H1 (cell line): ENCODE measurements at regions not wholly inside any gene's neighbourhood (a gene's known extent, or its start where the extent isn't known, plus 50 kb on each side); places are given as distances from the start of the nearest gene placed in this dataset.

Experiments
- CTCF ChIA-PET: fragments of 300-600 bp; sonication (Branson Sonifier 250); formaldehyde crosslinking; loops from one replicate; lab custom pipeline; 2021; ENCODE audit not compliant: partially characterized antibody; lab: Charles Lee
- POLR2A ChIA-PET: fragments of 300-600 bp; sonication (Branson Sonifier 250); formaldehyde crosslinking; loops from one replicate; lab custom pipeline; 2021; ENCODE audit warnings: inconsistent platforms; ENCODE audit not compliant: partially characterized antibody; lab: Charles Lee
- DNase-seq, 2 experiments: peaks; one replicate each; pipeline versions ENCODE4 v3.0.0 to v3.0.0-alpha.2; 2010 to 2022; ENCODE audit warnings: low spot score in 2 of 2, low read depth in 1 of 2, mixed read lengths in 1 of 2
- FAIRE-seq: peaks from 2 replicates; lab custom pipeline; 2011; peaks lifted over from hg19 to GRCh38; lab: Jason Lieb, UNC
- H2AFZ ChIP-seq: 2 replicates; pipeline ENCODE4 v1.8.1; 2012; ENCODE audit warnings: low read length, inconsistent platforms
- H2AK5ac ChIP-seq: 2 replicates; pipeline ENCODE4 v1.6.1; 2013; ENCODE audit warnings: low read depth, low read length
- H2BK120ac ChIP-seq: replicated peaks from 2 replicates; pipeline ENCODE3; 2013; ENCODE audit warnings: low read depth, low read length, inconsistent platforms
- H2BK12ac ChIP-seq: 2 replicates; pipeline ENCODE4 v1.6.1; 2013; ENCODE audit warnings: low read depth, low read length
- H2BK15ac ChIP-seq: 2 replicates; pipeline ENCODE4 v1.6.1; 2013; ENCODE audit warnings: low read length
- H2BK20ac ChIP-seq: 2 replicates; pipeline ENCODE4 v1.6.1; 2013; ENCODE audit warnings: low read length
- H2BK5ac ChIP-seq: 2 replicates; pipeline ENCODE4 v1.6.1; 2013; ENCODE audit warnings: low read depth, low read length
- H3K14ac ChIP-seq: 2 replicates; pipeline ENCODE4 v1.6.1; 2013; ENCODE audit warnings: inconsistent platforms; ENCODE audit not compliant: insufficient read length
- H3K18ac ChIP-seq: 2 replicates; pipeline ENCODE4 v1.6.1; 2013; ENCODE audit warnings: low read length; ENCODE audit errors: extremely low read depth
- H3K23ac ChIP-seq: 2 replicates; pipeline ENCODE4 v1.6.1; 2013; ENCODE audit warnings: inconsistent platforms; ENCODE audit not compliant: insufficient read length
- H3K23me2 ChIP-seq: 2 replicates; pipeline ENCODE4 v1.6.1; 2013; ENCODE audit warnings: low read depth, low read length
- H3K27ac ChIP-seq: 2 replicates; pipeline ENCODE4 v1.6.1; 2011; ENCODE audit warnings: low read depth, low read length, inconsistent platforms
- H3K27me3 ChIP-seq, 4 experiments: replicated peaks in 1 of 4; 1 replicate in 1 of 4; 2 replicates in 3 of 4; pipeline versions ENCODE4 v1.6.1 to v1.8.1; 2011 to 2013; ENCODE audit warnings: low read length in 3 of 4, mild to moderate bottlenecking in 3 of 4, inconsistent platforms in 2 of 4, mixed read lengths in 2 of 4, moderate library complexity in 1 of 4; ENCODE audit not compliant: control insufficient read depth in 3 of 4, insufficient read depth in 3 of 4; ENCODE audit errors: extremely low read depth in 1 of 4
- H3K36me3 ChIP-seq, 4 experiments: 2 replicates each; pipeline versions ENCODE4 v1.6.1 to v1.8.1; 2011 to 2013; ENCODE audit warnings: mild to moderate bottlenecking in 4 of 4, low read length in 3 of 4, moderate library complexity in 2 of 4, control low read depth in 1 of 4, inconsistent platforms in 1 of 4; ENCODE audit not compliant: insufficient read depth in 4 of 4, control insufficient read depth in 2 of 4
- H3K4ac ChIP-seq: replicated peaks from 2 replicates; pipeline ENCODE3; 2013; ENCODE audit warnings: low read length, low read depth, mixed read lengths, inconsistent platforms; ENCODE audit not compliant: insufficient read length
- H3K4me1 ChIP-seq, 4 experiments: replicated peaks in 1 of 4; 1 replicate in 1 of 4; 2 replicates in 3 of 4; pipeline versions ENCODE4 v1.6.1 to v1.8.1; 2011 to 2013; ENCODE audit warnings: low read length in 3 of 4, inconsistent platforms in 2 of 4, mixed read lengths in 1 of 4; ENCODE audit not compliant: insufficient read depth in 4 of 4, control insufficient read depth in 3 of 4
- H3K4me2 ChIP-seq, 2 experiments: 2 replicates each; pipeline versions ENCODE4 v1.6.1 to v1.8.1; 2011 to 2013; ENCODE audit warnings: low read depth in 2 of 2, low read length in 2 of 2, control low read depth in 1 of 2, inconsistent platforms in 1 of 2, mild to moderate bottlenecking in 1 of 2; ENCODE audit not compliant: insufficient read depth in 1 of 2
- H3K4me3 ChIP-seq, 4 experiments: fragments of 200-600, 300-600 bp in 1 of 4; sonication (generic), shearing (Covaris generic), sonication (Bioruptor Twin) in 1 of 4; 2 replicates each; pipeline versions ENCODE4 v1.5.1 to v1.8.1; 2011 to 2016; ENCODE audit warnings: low read length in 4 of 4, low read depth in 3 of 4, control low read depth in 2 of 4, inconsistent platforms in 2 of 4, mild to moderate bottlenecking in 2 of 4, mixed read lengths in 1 of 4, moderate library complexity in 1 of 4; ENCODE audit not compliant: insufficient read depth in 2 of 4; ENCODE audit errors: extremely low read depth in 1 of 4
- H3K56ac ChIP-seq: replicated peaks from 2 replicates; pipeline ENCODE3; 2013; ENCODE audit warnings: low read depth, mild to moderate bottlenecking, mixed read lengths, low read length, inconsistent platforms; ENCODE audit not compliant: insufficient read length
- H3K79me1 ChIP-seq: 2 replicates; pipeline ENCODE4 v1.6.1; 2013; ENCODE audit warnings: low read depth, low read length, control low read depth
- H3K79me2 ChIP-seq, 2 experiments: 2 replicates each; pipeline versions ENCODE4 v1.6.1 to v1.8.1; 2012 to 2013; ENCODE audit warnings: low read length in 2 of 2, mild to moderate bottlenecking in 2 of 2, inconsistent platforms in 1 of 2; ENCODE audit not compliant: insufficient read depth in 2 of 2, control insufficient read depth in 1 of 2
- H3K9ac ChIP-seq, 4 experiments: replicated peaks in 1 of 4; 1 replicate in 1 of 4; 2 replicates in 3 of 4; pipeline versions ENCODE4 v1.6.1 to v1.8.1; 2011 to 2013; ENCODE audit warnings: low read depth in 3 of 4, low read length in 3 of 4, control low read depth in 2 of 4, mild to moderate bottlenecking in 2 of 4, moderate library complexity in 2 of 4, inconsistent platforms in 1 of 4; ENCODE audit errors: extremely low read depth in 1 of 4
- H3K9me3 ChIP-seq, 2 experiments: 2 replicates each; pipeline versions ENCODE4 v1.6.1 to v1.8.1; 2012 to 2013; ENCODE audit warnings: mild to moderate bottlenecking in 2 of 2, moderate library complexity in 2 of 2, control low read depth in 1 of 2, inconsistent platforms in 1 of 2, low read depth in 1 of 2, low read length in 1 of 2, mixed read lengths in 1 of 2; ENCODE audit not compliant: insufficient read depth in 2 of 2
- H4K20me1 ChIP-seq, 2 experiments: replicated peaks in 1 of 2; 2 replicates each; pipeline versions ENCODE3 to v1.8.1; 2011 to 2013; ENCODE audit warnings: inconsistent platforms in 2 of 2, low read length in 2 of 2, mild to moderate bottlenecking in 1 of 2; ENCODE audit not compliant: insufficient read depth in 2 of 2, control insufficient read depth in 1 of 2
- H4K5ac ChIP-seq: 2 replicates; pipeline ENCODE4 v1.6.1; 2013; ENCODE audit warnings: low read length, low read depth, mixed read lengths, inconsistent platforms; ENCODE audit not compliant: insufficient read length
- H4K8ac ChIP-seq: 2 replicates; pipeline ENCODE4 v1.8.0; 2013; ENCODE audit warnings: mild to moderate bottlenecking, moderate library complexity, low read length, inconsistent platforms; ENCODE audit not compliant: insufficient read depth; ENCODE audit errors: extremely low read depth
- H4K91ac ChIP-seq: replicated peaks from 2 replicates; pipeline ENCODE3; 2013; ENCODE audit warnings: low read length, mixed read lengths, inconsistent platforms; ENCODE audit not compliant: insufficient read length
- BACH1 ChIP-seq: IDR thresholded peaks from 2 replicates; pipeline ENCODE4 v1.6.1; 2012; ENCODE audit warnings: low read length, improper control_type of control experiment
- POU5F1 ChIP-seq: IDR thresholded peaks from 2 replicates; pipeline ENCODE4 v1.6.1; 2011; ENCODE audit warnings: low read depth, mild to moderate bottlenecking, low read length, moderate library complexity
- RAD21 ChIP-seq, 2 experiments: IDR thresholded peaks in 1 of 2; conservative IDR thresholded peaks in 1 of 2; 2 replicates each; pipeline ENCODE4 v1.6.1; 2011; ENCODE audit warnings: low read depth in 2 of 2, low read length in 2 of 2, improper control_type of control experiment in 1 of 2, inconsistent platforms in 1 of 2, mild to moderate bottlenecking in 1 of 2, moderate library complexity in 1 of 2
- WGBS, 2 experiments: shearing (Covaris generic) in 1 of 2; methylation state at CpG; one replicate each; pipeline versions ENCODE4 v1.1.6 to v1.1.7; 2013 to 2015; ENCODE audit warnings: low lambda C conversion rate in 2 of 2, mixed read lengths in 2 of 2, inconsistent platforms in 1 of 2, low coverage in 1 of 2, missing lambda C conversion rate in 1 of 2; ENCODE audit not compliant: insufficient replicate concordance in 2 of 2, insufficient coverage in 1 of 2, insufficient read length in 1 of 2; ENCODE audit errors: extremely low coverage in 1 of 2, missing lambda C conversion rate in 1 of 2; 5-methylcytosine and 5-hydroxymethylcytosine counted together

- no peak overlapping the region for H3K27ac ChIP-seq
- H2AK5ac ChIP-seq = no peak overlapping the region
- no peak overlapping the region for H4K5ac ChIP-seq
- H3K23me2 ChIP-seq = no peaks in the 10 kb centered on the region; the same call in 1 of the 2 replicates
- no peak overlapping the region for H3K23ac ChIP-seq
- POLR2A ChIA-PET = no interaction called here
- no peaks in the 10 kb centered on the region for H3K9me3 ChIP-seq
- no peak overlapping the region for H2BK20ac ChIP-seq
- H3K4me2 ChIP-seq = no peak overlapping the region
- no peaks in the 10 kb centered on the region for H3K36me3 ChIP-seq
- no peak overlapping the region for H2BK5ac ChIP-seq
- no peaks in the 10 kb centered on the region for H3K79me2 ChIP-seq
- no peak overlapping the region for H2BK12ac ChIP-seq
- H3K4ac ChIP-seq = no peak overlapping the region
- H4K91ac ChIP-seq = no peak overlapping the region
- H3K79me1 ChIP-seq = no peaks in the 10 kb centered on the region
- no peak for DNase-seq
- H3K56ac ChIP-seq = no peak overlapping the region
- TF ChIP-seq BACH1 = no peak
- no peak for TF ChIP-seq POU5F1
- TF ChIP-seq RAD21 (IDR thresholded peaks at IDR 0.05 in 1 of 2, conservative IDR thresholded peaks at IDR 0.05 in 1 of 2; ENCODE audit: low read depth in 2 of 2, low read length in 2 of 2) = no peak
- TF ChIP-seq, all 59 proteins: peak for 0
- Histone ChIP-seq H3K18ac (no peak overlapping the region), H3K4me3 (no peak overlapping the region), H3K4me1 (peaks cover 0 to 12% (median 2%) of the 10 kb centered on the region in 4 experiments; a peak in 2 of 7 replicates), H2BK15ac (no peak overlapping the region), H2AFZ (no peak overlapping the region), H3K27me3 (no peaks in the 10 kb centered on the region), H2BK120ac (no peak overlapping the region), H4K8ac (no peak overlapping the region), H3K14ac (no peak overlapping the region), H4K20me1 (no peaks in the 10 kb centered on the region), H3K9ac (no peak overlapping the region)
- FAIRE-seq = no peak
- CTCF ChIA-PET = interaction anchor here (0.7 to 0.9 kb wide), 2 partner anchors 86 to 1027 kb away, joined by 3 read pairs; no protein-coding TSS in a partner anchor
- 85% methylated on average over 1 of the region's 1 CpG; no CpG with 5 or more reads in 1 of the 2 experiments for WGBS, 2 experiments
Observed at GRCh38 chr5:126014676-126015075, 408.5 kb upstream of the GRAMD2B start.
